ENCODE measurements at regions not wholly inside any gene's neighbourhood (a gene's known extent, or its start where the extent isn't known, plus 50 kb on each side); places are given as distances from the start of the nearest gene placed in this dataset.

- no peaks in the 10 kb centered on the region for H3K79me2 ChIP-seq (ENCODE audit: control insufficient read depth, insufficient read depth, low read length)
- H4K20me1 ChIP-seq (ENCODE audit: control insufficient read depth, insufficient read depth): no peaks in the 10 kb centered on the region
- intact Hi-C loops (cut with micrococcal nuclease; ENCODE audit: unreplicated experiment) (no loop called here), in situ Hi-C loops (cut with MboI) (no loop called here)
- CTCF ChIA-PET: interaction anchor here (1.7 kb wide), 1 partner anchor 10 kb away, joined by 7 read pairs; no protein-coding TSS in a partner anchor
- H2AFZ ChIP-seq (ENCODE audit: control insufficient read depth, low read depth, low read length): no peak overlapping the region
- no peaks in the 10 kb centered on the region for H3K27me3 ChIP-seq (replicated peaks in 1 of 2; ENCODE audit: control insufficient read depth in 2 of 2, insufficient read depth in 2 of 2, low read length in 1 of 2)
- BruUV-seq (replicated peaks): no TSS peak
- FAIRE-seq: no peak
- SMC1A ChIA-PET (ENCODE audit: uncharacterized antibody, unreplicated experiment): interaction anchor here (0.6 to 0.9 kb wide), 3 partner anchors 9 to 399 kb away, joined by 3 to 4 read pairs (median 3); no protein-coding TSS in a partner anchor
- no peak overlapping the region for H3K9ac ChIP-seq (ENCODE audit: control insufficient read depth, insufficient read depth, low read length)
- WGBS (ENCODE audit: insufficient coverage, insufficient replicate concordance, low lambda C conversion rate, missing lambda C conversion rate): 33% methylated on average over 9 of the region's 9 CpGs
- H3K4me1 ChIP-seq (ENCODE audit: control insufficient read depth, insufficient read depth, low read length): no peaks in the 10 kb centered on the region
- no peak overlapping the region for H3K4me3 ChIP-seq
- no peak for ATAC-seq
- DNase-seq (ENCODE audit: low read depth, low spot score): no peak
- RAD21 ChIA-PET (ENCODE audit: unreplicated experiment): no interaction called here
- H3K36me3 ChIP-seq (ENCODE audit: control insufficient read depth in 2 of 2, insufficient read depth in 2 of 2, low read length in 1 of 2): no peaks in the 10 kb centered on the region
- H3K4me2 ChIP-seq (ENCODE audit: control insufficient read depth, insufficient read depth): no peak overlapping the region
- no peaks in the 10 kb centered on the region for H3K9me3 ChIP-seq (replicated peaks; ENCODE audit: control insufficient read depth, insufficient read depth, low read length)
- no peak overlapping the region for H3K27ac ChIP-seq (ENCODE audit: control insufficient read depth, insufficient read depth)
- POLR2A ChIA-PET: no interaction called here
- no peak for TF ChIP-seq ZNF207 (IDR thresholded peaks at IDR 0.05; ENCODE audit: borderline replicate concordance)
- no peak for TF ChIP-seq ZSCAN29 (IDR thresholded peaks at IDR 0.05)
- TF ChIP-seq REST (IDR thresholded peaks at IDR 0.05; ENCODE audit: low read depth, low read length): no peak
- TF ChIP-seq NBN (IDR thresholded peaks at IDR 0.05): no peak
- no peak for TF ChIP-seq CREB1 (IDR thresholded peaks at IDR 0.05; ENCODE audit: low read depth)
- no peak for TF ChIP-seq CUX1 (IDR thresholded peaks at IDR 0.05; ENCODE audit: insufficient replicate concordance, low read depth, low read length)
- TF ChIP-seq IRF3 (IDR thresholded peaks at IDR 0.05): no peak
- no peak for TF ChIP-seq CTCF (IDR thresholded peaks at IDR 0.05 in 2 of 3, conservative IDR thresholded peaks at IDR 0.05 in 1 of 3; ENCODE audit: control insufficient read depth in 2 of 3, extremely low read depth in 1 of 3, insufficient read depth in 1 of 3, low read depth in 3 of 3, low read length in 3 of 3)
- no peak for TF ChIP-seq MAX (IDR thresholded peaks at IDR 0.05; ENCODE audit: low read depth, low read length)
- TF ChIP-seq IKZF1 (conservative IDR thresholded peaks at IDR 0.05): no peak
Observed at GRCh38 chr4:71130827-71131603, 137.6 kb downstream of the DCK start.
